GM12872 (cell line): ENCODE measurements at regions not wholly inside any gene's neighbourhood (a gene's known extent, or its start where the extent isn't known, plus 50 kb on each side); places are given as distances from the start of the nearest gene placed in this dataset.

Experiments
- CTCF ChIP-seq: IDR thresholded peaks from 3 replicates; pipeline ENCODE4 v1.5.1; 2011; ENCODE audit warnings: low read depth, mild to moderate bottlenecking, low read length, moderate library complexity; ENCODE audit not compliant: insufficient read depth

DNA sequence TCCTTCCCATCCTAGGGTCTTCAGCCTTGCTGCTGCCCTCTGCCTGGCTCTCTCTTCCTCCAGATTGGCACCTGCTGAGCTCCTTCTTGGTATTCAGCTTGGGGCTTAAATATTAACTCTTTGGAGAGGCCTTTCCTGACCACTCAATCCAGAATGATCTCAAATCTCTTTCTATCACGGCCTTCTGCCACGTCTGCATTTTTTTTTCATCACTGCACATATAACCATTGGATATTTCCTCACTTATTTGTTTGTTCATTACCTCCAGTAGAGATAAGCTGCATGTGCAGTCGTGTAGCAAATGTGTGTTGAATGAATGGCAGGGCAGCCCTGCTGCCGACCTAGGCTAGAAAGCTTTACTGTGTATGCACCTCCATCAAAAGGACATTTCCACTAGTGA is 51.6 kb upstream of the MPP7 start:
- TF ChIP-seq CTCF = no peak

DNA sequence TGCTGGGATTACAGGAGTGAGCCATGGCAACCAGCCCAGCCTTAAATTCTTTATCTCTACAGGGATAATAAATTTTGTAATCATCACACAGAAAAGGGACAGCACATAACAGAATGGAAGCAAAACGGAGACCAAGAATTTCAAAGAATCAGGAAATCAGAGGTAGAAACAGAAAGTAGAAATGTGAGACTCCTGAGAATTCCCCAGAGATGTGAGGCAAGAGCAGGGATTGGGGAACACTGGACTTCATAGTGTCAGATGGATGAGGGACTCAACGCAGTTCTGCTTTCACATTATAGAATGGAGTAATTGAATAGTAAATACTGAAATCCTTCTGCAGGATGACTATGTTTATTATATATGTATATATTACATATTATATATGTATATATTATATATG is 52.5 kb upstream of the MPP7 start:
- TF ChIP-seq CTCF = no peak

DNA sequence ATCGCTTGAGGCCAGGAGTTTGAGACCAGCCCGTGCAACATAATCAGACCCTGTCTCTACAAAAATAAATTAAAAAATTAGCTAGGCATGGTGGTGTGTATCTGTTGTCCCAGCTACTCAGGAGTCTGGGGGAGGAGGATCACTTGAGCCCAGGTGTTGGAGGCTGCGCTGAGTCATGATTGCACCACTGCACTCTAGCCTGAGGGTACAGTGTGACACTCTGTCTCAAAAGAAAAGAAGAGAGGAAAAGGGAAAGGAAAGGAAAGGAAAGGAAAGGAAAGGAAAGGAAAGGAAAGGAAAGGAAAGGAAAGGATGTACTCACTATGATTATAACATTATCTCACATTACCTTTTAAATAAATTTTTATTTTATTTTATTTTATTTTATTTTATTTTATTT is 56.5 kb upstream of the MPP7 start:
- TF ChIP-seq CTCF = no peak

DNA sequence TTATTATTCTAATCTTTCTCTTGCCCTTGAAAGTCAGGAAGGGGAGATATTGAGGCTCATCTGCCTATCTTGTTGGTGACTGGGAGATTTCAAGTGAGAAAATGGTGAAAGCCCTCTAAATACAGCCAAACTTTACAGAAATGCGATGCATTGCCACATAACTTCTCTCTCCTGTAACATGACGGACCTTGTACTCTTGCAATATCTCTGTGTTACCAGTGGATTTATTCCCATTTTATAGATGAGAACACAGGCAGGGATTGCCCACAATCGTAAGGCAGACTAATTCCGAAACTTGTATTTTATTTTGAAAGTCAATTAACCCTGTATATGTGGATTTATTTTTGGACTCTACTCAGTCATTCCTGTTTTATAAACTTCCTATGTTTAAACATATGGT is 57.3 kb upstream of the MPP7 start:
- no peak for TF ChIP-seq CTCF

GRCh38 chr10:28363376-28363775 is 60.5 kb upstream of the MPP7 start:
- no peak for TF ChIP-seq CTCF

- no peak for TF ChIP-seq CTCF
Measured at GRCh38 chr10:28365840-28366239, 63.0 kb upstream of the MPP7 start.

GRCh38 chr10:28366994-28367393 is 64.1 kb upstream of the MPP7 start:
- no peak for TF ChIP-seq CTCF

DNA sequence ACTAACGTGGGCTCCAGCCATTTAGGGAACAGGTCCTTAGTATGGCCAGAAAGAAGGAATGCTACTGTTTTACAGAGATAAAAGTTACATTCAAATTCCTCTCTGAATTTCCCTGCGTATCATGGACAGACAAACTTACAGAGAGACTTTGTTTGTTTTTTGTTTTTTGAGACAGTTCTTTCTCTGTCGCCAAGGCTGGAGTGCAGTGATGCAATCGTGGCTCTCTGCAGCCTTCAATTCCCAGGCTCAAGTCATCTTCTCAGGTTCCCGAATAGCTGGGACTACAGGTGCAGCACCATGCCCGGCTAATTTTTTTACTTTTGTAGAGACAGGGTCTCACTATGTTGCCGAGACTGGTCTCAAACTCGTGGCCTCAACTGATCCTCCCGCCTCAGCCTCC is 64.5 kb upstream of the MPP7 start:
- TF ChIP-seq CTCF = no peak
